Spleen (tissue), 7 donors: ENCODE measurements at regions not wholly inside any gene's neighbourhood (a gene's known extent, or its start where the extent isn't known, plus 50 kb on each side); places are given as distances from the start of the nearest gene placed in this dataset.

Experiments used
- POLR2A ChIP-seq, 3 donors: fragments of 450-650 bp; IDR thresholded peaks; one replicate each; pipeline ENCODE4 v1.5.1; 2017; ENCODE audit warnings: antibody characterized with exemption in 3 of 3, mild to moderate bottlenecking in 1 of 3
- TF ChIP-seq, protein P1 (sequence below), 11 experiments: fragments of 200-600 bp in 7 of 11; fragments of 450-650 bp in 4 of 11; sonication (generic) in 4 of 11; IDR thresholded peaks in 8 of 11; conservative IDR thresholded peaks in 3 of 11; 1 replicate in 7 of 11; 2 replicates in 4 of 11; pipeline versions ENCODE4 v1.4.0 to v1.8.0; 2016 to 2021; ENCODE audit warnings: antibody characterized with exemption in 11 of 11, inconsistent platforms in 4 of 11, mild to moderate bottlenecking in 1 of 11
- donor health status: DM: no; HTN: no; CAD: no; lungs with moderate emphysema.
- donor health status: DM: no; HTN: no; CAD: no.
- donor health status: DM: no; HTN: no; CAD: no.

DNA sequence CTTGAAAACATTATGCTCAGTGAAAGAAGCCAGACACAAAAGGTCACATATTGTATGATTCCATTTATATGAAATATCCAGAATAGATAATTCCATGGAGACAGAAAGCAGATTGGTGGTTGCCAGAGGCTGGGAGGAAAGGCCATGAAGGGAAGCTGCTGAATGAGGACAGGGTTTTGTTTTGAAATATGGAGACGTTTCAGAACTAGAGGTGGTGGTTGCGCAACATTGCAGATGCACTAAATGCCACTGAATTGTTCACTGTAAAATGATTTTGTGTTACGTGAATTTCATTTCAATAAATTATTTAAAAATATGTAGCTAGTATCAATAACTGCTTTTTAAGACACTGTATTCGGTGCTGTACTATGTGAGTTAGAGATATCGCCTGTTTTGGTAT lies 101.7 kb upstream of the ZNF236 start:
- no peak for TF ChIP-seq POLR2A (IDR thresholded peaks at IDR 0.05)
- TF ChIP-seq, protein P1, sequence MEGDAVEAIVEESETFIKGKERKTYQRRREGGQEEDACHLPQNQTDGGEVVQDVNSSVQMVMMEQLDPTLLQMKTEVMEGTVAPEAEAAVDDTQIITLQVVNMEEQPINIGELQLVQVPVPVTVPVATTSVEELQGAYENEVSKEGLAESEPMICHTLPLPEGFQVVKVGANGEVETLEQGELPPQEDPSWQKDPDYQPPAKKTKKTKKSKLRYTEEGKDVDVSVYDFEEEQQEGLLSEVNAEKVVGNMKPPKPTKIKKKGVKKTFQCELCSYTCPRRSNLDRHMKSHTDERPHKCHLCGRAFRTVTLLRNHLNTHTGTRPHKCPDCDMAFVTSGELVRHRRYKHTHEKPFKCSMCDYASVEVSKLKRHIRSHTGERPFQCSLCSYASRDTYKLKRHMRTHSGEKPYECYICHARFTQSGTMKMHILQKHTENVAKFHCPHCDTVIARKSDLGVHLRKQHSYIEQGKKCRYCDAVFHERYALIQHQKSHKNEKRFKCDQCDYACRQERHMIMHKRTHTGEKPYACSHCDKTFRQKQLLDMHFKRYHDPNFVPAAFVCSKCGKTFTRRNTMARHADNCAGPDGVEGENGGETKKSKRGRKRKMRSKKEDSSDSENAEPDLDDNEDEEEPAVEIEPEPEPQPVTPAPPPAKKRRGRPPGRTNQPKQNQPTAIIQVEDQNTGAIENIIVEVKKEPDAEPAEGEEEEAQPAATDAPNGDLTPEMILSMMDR (IDR thresholded peaks at IDR 0.05 in 8 of 11, conservative IDR thresholded peaks at IDR 0.05 in 3 of 11), result no peak
